Thyroid gland (tissue), 4 donors: ENCODE measurements at regions not wholly inside any gene's neighbourhood (a gene's known extent, or its start where the extent isn't known, plus 50 kb on each side); places are given as distances from the start of the nearest gene placed in this dataset.
A peak's percentile ranks its signal among the peaks of the same experiment; 100 is the strongest.

Experiments
- DNase-seq, 2 donors: peaks; one replicate each; pipeline ENCODE4 v3.0.0-alpha.2; 2019
- H3K27ac ChIP-seq, 3 donors: fragments of 200-600 bp; sonication (generic); 1 replicate in 2 of 3; 2 replicates in 1 of 3; pipeline ENCODE4 v1.5.1; 2016 to 2019; ENCODE audit warnings: mild to moderate bottlenecking in 1 of 3, moderate library complexity in 1 of 3
- H3K27me3 ChIP-seq: fragments of 200-600 bp; sonication (generic); one replicate; pipeline ENCODE4 v1.5.1; 2019
- H3K36me3 ChIP-seq, 2 donors: fragments of 200-600 bp; sonication (generic); one replicate each; pipeline ENCODE4 v1.5.1; 2016 to 2019
- H3K4me1 ChIP-seq, 2 donors: fragments of 200-600 bp; sonication (generic); one replicate each; pipeline ENCODE4 v1.5.1; 2017 to 2019
- H3K4me3 ChIP-seq, 3 donors: fragments of 200-600 bp; sonication (generic); replicated peaks in 1 of 3; 1 replicate in 2 of 3; 2 replicates in 1 of 3; pipeline ENCODE4 v1.5.1; 2016; ENCODE audit warnings: mild to moderate bottlenecking in 1 of 3
- H3K9me3 ChIP-seq: fragments of 200-600 bp; sonication (generic); one replicate; pipeline ENCODE4 v1.5.1; 2017
- CTCF ChIP-seq, 6 experiments: fragments of 200-600 bp in 3 of 6; fragments of 450-650 bp in 3 of 6; sonication (generic) in 3 of 6; IDR thresholded peaks; one replicate each; pipeline ENCODE4 v1.5.1; 2016 to 2019; ENCODE audit warnings: antibody characterized with exemption in 6 of 6, mild to moderate bottlenecking in 2 of 6, inconsistent platforms in 1 of 6, moderate library complexity in 1 of 6
- POLR2A ChIP-seq, 2 donors: fragments of 450-650 bp; IDR thresholded peaks; one replicate each; pipeline ENCODE4 v1.6.1; 2017; ENCODE audit warnings: antibody characterized with exemption in 2 of 2, mild to moderate bottlenecking in 2 of 2, moderate library complexity in 1 of 2
- WGBS, 2 donors: methylation state at CpG; one replicate each; pipeline ENCODE4 v1.1.5; 2017; 5-methylcytosine and 5-hydroxymethylcytosine counted together
- intact Hi-C: fragments of 100-400 bp; cut with DNase I; formaldehyde crosslinking; loops from one replicate; pipeline ENCODE4 v1.15.1; 2023

- intact Hi-C loops = no loop called here
- Histone ChIP-seq H3K4me1 (peaks cover 0 to 7% of the 10 kb centered on the region in 2 donors), H3K4me3 (no peak overlapping the region), H3K27me3 (peaks cover 3% of the 10 kb centered on the region), H3K36me3 (no peaks in the 10 kb centered on the region), H3K27ac (no peak overlapping the region), H3K9me3 (no peaks in the 10 kb centered on the region)
- DNase-seq = peak in 1 of 2 donors; percentile 12
- TF ChIP-seq POLR2A (IDR thresholded peaks at IDR 0.05) (no peak), CTCF (IDR thresholded peaks at IDR 0.05) (no peak)
- 4 to 29% methylated on average over 1 to 4 of the region's 38 CpGs for WGBS, 2 donors
These were observed 174.1 kb upstream of the RTL1 start for GRCh38 chr14:101077481-101078074.

- intact Hi-C loops = no loop called here
- Histone ChIP-seq H3K4me3 (no peak overlapping the region), H3K36me3 (no peaks in the 10 kb centered on the region), H3K4me1 (peaks cover 0 to 7% of the 10 kb centered on the region in 2 donors), H3K9me3 (no peaks in the 10 kb centered on the region), H3K27ac (no peak overlapping the region), H3K27me3 (peaks cover 3% of the 10 kb centered on the region)
- no peak for TF ChIP-seq CTCF (IDR thresholded peaks at IDR 0.05)
- no peak for TF ChIP-seq POLR2A (IDR thresholded peaks at IDR 0.05)
- 86 to 89% methylated on average over 5 of the region's 8 CpGs for WGBS, 2 donors
- DNase-seq = no peak
These were observed 174.8 kb upstream of the RTL1 start for GRCh38 chr14:101078170-101078891.

GRCh38 chr14:101078892-101079221 is 175.3 kb upstream of the RTL1 start:
- no peak for DNase-seq

GRCh38 chr14:101080922-101081593 is 177.5 kb upstream of the RTL1 start:
- intact Hi-C loops = no loop called here
- peaks cover 0 to 7% of the 10 kb centered on the region in 2 donors for H3K4me1 ChIP-seq
- no peak overlapping the region for H3K4me3 ChIP-seq
- no peaks in the 10 kb centered on the region for H3K9me3 ChIP-seq
- DNase-seq = no peak
- 94% methylated on average over 2 of the region's 2 CpGs for WGBS, 2 donors
- H3K36me3 ChIP-seq = no peaks in the 10 kb centered on the region
- TF ChIP-seq POLR2A (IDR thresholded peaks at IDR 0.05) (no peak), CTCF (IDR thresholded peaks at IDR 0.05) (no peak)
- H3K27ac ChIP-seq = no peak overlapping the region
- H3K27me3 ChIP-seq = peaks cover 3% of the 10 kb centered on the region

More at GRCh38 chr14:101078892-101079221, 175.3 kb upstream of the RTL1 start:
- Histone ChIP-seq H3K4me1 (peaks cover 0 to 7% of the 10 kb centered on the region in 2 donors), H3K27ac (no peak overlapping the region), H3K27me3 (peaks cover 3% of the 10 kb centered on the region), H3K9me3 (no peaks in the 10 kb centered on the region), H3K4me3 (no peak overlapping the region), H3K36me3 (no peaks in the 10 kb centered on the region)
- TF ChIP-seq POLR2A (IDR thresholded peaks at IDR 0.05) (no peak), CTCF (IDR thresholded peaks at IDR 0.05) (no peak)
- WGBS, 2 donors = 87 to 92% methylated on average over 3 to 9 of the region's 9 CpGs
- intact Hi-C loops = no loop called here

- no peak overlapping the region for H3K27ac ChIP-seq
- H3K27me3 ChIP-seq = peaks cover 3% of the 10 kb centered on the region
- intact Hi-C loops = no loop called here
- WGBS, 2 donors = 74 to 90% methylated on average over 10 of the region's 10 CpGs
- peaks cover 0 to 7% of the 10 kb centered on the region in 2 donors for H3K4me1 ChIP-seq
- no peaks in the 10 kb centered on the region for H3K36me3 ChIP-seq
- H3K4me3 ChIP-seq = no peak overlapping the region
- TF ChIP-seq POLR2A (IDR thresholded peaks at IDR 0.05) (no peak), CTCF (IDR thresholded peaks at IDR 0.05) (no peak)
- H3K9me3 ChIP-seq = no peaks in the 10 kb centered on the region
- DNase-seq = no peak
These were observed 178.5 kb upstream of the RTL1 start for GRCh38 chr14:101082036-101082435.
